ENCODE measurements at regions not wholly inside any gene's neighbourhood (a gene's known extent, or its start where the extent isn't known, plus 50 kb on each side); places are given as distances from the start of the nearest gene placed in this dataset.

DNA sequence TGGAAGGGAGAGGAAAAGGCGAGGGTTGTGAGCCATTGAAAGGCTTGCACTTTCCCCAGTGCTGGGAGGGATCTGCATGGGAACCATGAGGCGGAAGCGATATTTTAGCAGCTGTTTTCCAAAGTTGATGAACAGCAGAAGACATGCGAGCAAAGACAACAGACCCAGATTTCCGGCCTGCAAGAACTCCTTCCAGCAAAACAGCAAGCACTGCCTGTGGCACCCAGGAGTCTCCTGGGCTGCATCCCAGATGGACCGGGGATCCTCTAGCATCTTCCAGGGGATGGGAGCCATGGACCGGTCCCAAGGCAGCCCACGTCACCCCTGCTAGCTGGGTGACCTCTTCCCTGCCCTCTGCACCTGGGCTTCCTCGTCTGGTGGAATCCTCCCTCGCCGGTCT, 162.8 kb downstream of the IRF8 start:
- no peak for DNase-seq

- no peak for DNase-seq
Measured at GRCh38 chr16:86062271-86062965, 163.5 kb downstream of the IRF8 start.

GRCh38 chr16:86063760-86064405, 164.9 kb downstream of the IRF8 start:
- DNase-seq, result no peak

- DNase-seq, result no peak
Measured at GRCh38 chr16:86064431-86065250, 165.7 kb downstream of the IRF8 start.

DNA sequence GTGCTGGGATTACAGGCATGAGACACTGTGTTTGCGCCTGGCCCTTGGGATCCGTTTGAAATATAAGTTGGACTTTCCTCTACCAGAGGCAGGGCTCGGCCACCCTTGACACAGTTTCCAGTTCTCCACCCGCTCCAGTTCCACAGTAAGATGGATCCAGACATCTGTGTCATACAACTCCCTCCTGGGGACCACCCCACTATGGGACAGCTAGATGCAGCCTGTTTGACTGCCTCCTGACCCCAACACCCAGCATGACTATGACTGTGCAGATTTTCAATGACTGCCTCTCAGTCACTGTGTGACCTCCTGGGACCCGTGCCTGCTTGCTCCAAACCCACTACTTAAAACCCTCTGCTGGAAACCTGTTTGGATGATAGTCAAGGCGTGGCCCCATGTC, 166.7 kb downstream of the IRF8 start:
- no peak for DNase-seq

DNA sequence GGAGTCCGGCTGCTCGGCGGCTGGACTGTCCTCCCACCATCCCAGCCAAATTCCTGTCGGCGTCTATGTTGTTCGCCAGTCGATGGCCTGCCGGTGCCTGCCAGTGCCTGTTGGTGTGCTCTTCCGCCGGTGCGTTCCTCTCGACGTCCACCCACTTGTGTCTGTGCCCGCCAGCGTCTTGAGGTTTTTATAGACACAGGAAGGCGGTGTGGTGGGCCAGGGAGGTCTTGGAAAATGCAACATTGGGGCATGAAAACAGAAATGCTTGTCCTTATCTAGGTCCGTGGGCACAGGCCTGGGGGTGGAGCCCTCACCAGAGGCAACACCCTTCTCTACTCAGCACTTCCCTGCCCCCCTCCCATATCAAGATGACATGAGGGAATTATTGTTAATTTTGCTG, 167.8 kb downstream of the IRF8 start:
- no peak for DNase-seq

DNA sequence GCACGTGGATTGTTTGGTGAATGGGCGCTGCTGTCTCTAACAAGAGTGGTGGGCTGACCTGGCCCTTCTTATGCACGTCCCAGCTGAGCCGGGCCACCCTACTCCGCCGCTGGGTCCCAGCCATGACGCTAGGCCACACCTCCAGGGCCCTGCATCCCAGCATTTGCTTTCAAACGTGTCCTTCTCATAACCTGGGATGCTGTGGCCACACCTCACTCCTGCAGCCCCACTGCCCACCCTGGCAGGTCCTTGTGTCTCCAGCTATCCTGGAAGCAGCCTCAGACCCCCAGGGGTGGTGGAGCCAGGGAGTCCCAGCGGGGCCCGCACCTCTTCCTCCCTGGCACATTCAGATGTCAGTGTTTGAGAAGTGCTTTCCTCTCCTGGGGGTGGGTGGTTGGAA, 168.6 kb downstream of the IRF8 start:
- no peak for DNase-seq

- no peak for DNase-seq
Measured at GRCh38 chr16:86067936-86068335, 169.0 kb downstream of the IRF8 start.

DNA sequence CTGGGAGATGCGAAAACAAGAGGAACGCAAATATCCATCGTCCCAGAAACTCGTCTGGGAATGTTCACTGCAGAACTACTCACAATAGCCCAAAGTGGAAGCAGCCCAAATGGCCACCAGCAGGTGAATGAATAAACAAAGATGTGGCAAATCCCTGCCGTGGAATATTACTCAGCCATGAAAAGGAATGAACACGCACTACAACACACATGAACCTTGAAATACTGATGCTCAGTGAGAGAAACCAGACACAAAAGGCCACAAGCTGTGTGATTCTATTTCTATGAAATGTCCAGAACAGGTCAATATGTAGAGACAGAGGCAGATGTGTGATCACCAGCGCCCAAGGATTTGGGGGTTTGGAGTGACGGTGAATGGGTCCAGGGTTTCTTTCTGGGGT, 169.8 kb downstream of the IRF8 start:
- DNase-seq, result no peak

- DNase-seq, result no peak
Measured at GRCh38 chr16:86069736-86070298, 170.9 kb downstream of the IRF8 start.

- no peak for DNase-seq
Measured at GRCh38 chr16:86070484-86070883, 171.5 kb downstream of the IRF8 start.

DNA sequence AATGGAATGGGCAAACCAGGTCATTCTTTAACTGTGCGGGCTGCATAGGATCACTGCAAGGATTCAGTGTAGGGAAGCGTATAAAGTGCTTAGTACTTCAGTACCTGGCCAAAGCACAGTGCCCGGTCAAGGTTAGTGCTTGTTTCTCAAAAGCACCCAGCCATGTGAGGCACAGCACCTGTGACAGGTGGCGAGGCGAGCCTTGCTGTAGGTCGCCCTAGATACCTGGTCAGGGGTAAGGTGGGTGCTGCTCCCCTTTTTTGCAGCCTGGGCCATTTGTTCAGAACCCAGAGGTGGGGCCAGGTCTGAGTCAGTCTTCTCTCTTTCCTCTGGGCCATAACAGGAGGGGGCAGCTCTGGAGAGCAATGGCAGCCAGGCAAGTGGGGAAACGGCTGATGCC, 172.0 kb downstream of the IRF8 start:
- DNase-seq, result no peak

GRCh38 chr16:86071611-86072240, 172.8 kb downstream of the IRF8 start:
- no peak for DNase-seq

- DNase-seq, result peak; percentile 61 to 62
Measured at GRCh38 chr16:86072328-86073102, 173.6 kb downstream of the IRF8 start.

- DNase-seq, result no peak
Measured at GRCh38 chr16:86073103-86073625, 174.2 kb downstream of the IRF8 start.

DNA sequence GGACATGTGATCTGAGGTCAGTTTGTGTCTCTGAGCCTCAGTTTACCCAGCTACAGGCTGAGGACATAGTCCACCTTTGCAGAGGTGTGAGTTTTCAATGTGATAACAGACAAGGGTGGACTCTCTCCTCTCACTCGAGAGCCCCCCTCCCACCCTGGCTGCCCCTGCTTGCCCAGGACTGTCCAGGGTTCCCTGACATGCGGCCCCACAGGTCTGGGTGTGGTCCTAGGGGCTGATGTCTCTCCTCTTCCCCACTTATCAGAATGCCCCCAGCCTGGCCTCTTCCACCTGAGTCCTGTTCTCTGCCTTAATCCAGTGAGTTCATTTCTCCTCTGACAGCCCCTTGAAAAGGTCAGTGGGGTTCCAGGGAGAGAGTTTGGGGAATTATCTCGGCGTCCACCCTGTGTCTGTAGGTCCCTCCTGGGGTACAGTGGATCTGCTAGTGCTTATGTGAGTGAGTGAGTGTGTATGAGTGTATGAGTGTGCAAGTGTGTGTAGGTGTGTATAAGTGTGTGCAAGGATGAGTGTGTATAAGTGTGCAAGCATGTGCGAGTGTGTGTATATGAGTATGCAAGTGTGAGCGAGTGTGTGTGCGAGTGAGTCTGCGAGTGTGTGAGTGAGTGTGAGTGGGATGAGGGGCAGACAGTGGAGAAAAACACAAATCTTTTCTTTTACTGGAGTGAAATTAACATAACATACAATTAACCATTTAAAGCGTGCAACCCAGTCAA, 175.0 kb downstream of the IRF8 start:
- no peak for DNase-seq

GRCh38 chr16:86074651-86075487, 175.9 kb downstream of the IRF8 start:
- no peak for DNase-seq

DNA sequence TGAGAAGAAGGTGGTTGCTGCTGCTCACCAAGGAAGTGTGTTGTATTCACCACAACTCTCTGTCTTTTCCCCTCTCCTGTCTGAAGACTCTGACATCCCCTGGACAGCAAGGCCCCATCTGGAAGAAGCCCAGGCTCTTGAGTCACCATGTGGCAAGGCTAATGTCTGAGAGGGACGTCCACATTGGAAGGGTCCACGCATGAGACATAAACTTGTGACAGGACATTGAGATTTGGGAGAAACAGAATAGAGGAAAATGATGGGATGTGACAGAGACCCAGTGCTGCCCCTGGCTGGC, 176.5 kb downstream of the IRF8 start:
- DNase-seq, result no peak

DNA sequence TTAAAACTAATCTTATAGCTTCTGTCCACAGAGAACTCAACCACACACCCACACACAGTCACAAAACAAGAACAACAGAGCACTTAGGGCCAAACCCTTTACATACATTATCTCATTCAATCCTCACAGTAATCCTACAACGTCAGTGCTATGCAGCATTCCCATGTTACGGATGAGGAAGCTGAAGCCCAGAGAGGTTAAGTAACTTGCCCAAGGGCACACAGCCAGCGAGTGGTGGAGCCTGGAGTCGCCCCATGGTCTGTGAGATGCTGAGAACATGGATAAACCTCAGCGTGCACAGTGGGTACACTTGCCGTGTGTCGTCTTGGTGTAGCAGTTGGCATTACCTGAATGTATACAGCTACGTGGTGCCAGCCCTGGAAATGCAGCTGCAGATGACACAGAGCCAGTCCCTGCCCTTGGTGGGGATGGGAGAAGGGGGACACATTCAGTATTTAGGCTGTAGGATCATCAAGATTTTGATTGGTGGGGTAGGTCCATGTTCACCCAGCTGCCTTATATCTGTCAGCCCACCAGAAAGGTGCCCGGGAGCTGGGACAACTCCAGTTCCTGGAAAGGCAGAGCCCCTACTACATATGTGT, 177.0 kb downstream of the IRF8 start:
- DNase-seq, result no peak

DNA sequence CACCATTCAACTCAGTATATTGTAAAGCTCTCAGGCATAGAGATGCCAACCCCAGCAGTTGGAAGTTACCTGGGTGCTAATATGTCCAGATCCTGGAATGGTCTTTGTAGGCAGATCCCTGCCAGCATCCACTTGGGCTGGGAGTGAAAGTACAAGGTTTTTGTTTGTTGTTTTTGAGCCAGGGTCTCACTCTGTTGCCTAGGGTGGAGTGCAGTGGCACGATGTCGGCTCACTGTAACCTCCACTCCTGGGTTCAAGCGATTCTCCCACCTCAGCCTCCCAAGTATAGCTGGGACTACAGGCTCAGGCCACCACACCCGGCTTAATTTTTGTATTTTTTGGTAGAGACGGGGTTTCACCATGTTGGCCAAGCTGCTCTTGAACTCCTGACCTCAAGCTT, 177.6 kb downstream of the IRF8 start:
- DNase-seq, result no peak

Data from activated T-cell treated with anti-CD3 and anti-CD28 coated beads, Interleukin-2, amount 50 U/mL, for 48 hours (primary cell).